CD4-positive, alpha-beta T cell (primary cell): ENCODE measurements at regions not wholly inside any gene's neighbourhood (a gene's known extent, or its start where the extent isn't known, plus 50 kb on each side); places are given as distances from the start of the nearest gene placed in this dataset.

Experiments
- ATAC-seq: fragments of 200-7000 bp; cut with Tn5 transposase; one replicate; pipeline ENCODE4 v1.10.0; 2022; ENCODE audit warnings: mild to moderate bottlenecking; ENCODE audit not compliant: poor library complexity
- CTCF ChIA-PET: fragments of 350-600 bp; sonication (Branson Sonifier 250); formaldehyde crosslinking; loops from one replicate; lab custom pipeline; 2021; ENCODE audit warnings: antibody characterized with exemption, inconsistent platforms; lab: Charles Lee
- POLR2A ChIA-PET: fragments of 350-600 bp; sonication (Branson Sonifier 250); formaldehyde crosslinking; loops from one replicate; lab custom pipeline; 2021; ENCODE audit warnings: antibody characterized with exemption, inconsistent platforms; lab: Charles Lee
- DNase-seq, 14 experiments: peaks; one replicate each; pipeline ENCODE4 v3.0.0-alpha.2; 2013 to 2020; ENCODE audit warnings: mixed read lengths in 2 of 14
- H3K27ac ChIP-seq, 2 donors: one replicate each; pipeline versions ENCODE4 v1.5.1 to v1.7.0; 2013; ENCODE audit warnings: low read length in 2 of 2, low read depth in 1 of 2, mild to moderate bottlenecking in 1 of 2
- H3K27me3 ChIP-seq, 2 experiments: 1 replicate in 1 of 2; 2 replicates in 1 of 2; pipeline versions ENCODE4 v1.6.1 to v1.7.0; 2013; ENCODE audit warnings: low read length in 2 of 2, control low read depth in 1 of 2, mild to moderate bottlenecking in 1 of 2, moderate library complexity in 1 of 2; ENCODE audit not compliant: insufficient read depth in 2 of 2, control insufficient read depth in 1 of 2
- H3K36me3 ChIP-seq: one replicate; pipeline ENCODE4 v1.6.1; 2013; ENCODE audit warnings: low read length, control low read depth; ENCODE audit not compliant: insufficient read depth
- H3K4me1 ChIP-seq: one replicate; pipeline ENCODE4 v1.6.1; 2013; ENCODE audit warnings: low read length, control low read depth; ENCODE audit not compliant: insufficient read depth
- H3K4me3 ChIP-seq: one replicate; pipeline ENCODE4 v1.5.1; 2013; ENCODE audit warnings: mild to moderate bottlenecking, low read length, moderate library complexity
- H3K9me3 ChIP-seq, 2 experiments: 1 replicate in 1 of 2; 2 replicates in 1 of 2; pipeline versions ENCODE4 v1.6.1 to v1.7.0; 2013; ENCODE audit warnings: low read length in 2 of 2, mild to moderate bottlenecking in 2 of 2, control low read depth in 1 of 2, moderate library complexity in 1 of 2; ENCODE audit not compliant: control insufficient read depth in 1 of 2, insufficient read depth in 1 of 2
- H3K27ac Mint-ChIP-seq: one replicate; pipeline ENCODE4 v1.8.0; 2020; ENCODE audit warnings: mixed read lengths
- H3K27me3 Mint-ChIP-seq: one replicate; pipeline ENCODE4 v1.8.0; 2021; ENCODE audit warnings: mixed read lengths
- H3K36me3 Mint-ChIP-seq: one replicate; pipeline ENCODE4 v1.8.0; 2021; ENCODE audit warnings: low read depth, mixed read lengths
- H3K4me1 Mint-ChIP-seq: one replicate; pipeline ENCODE4 v1.8.0; 2021; ENCODE audit warnings: low read depth, mixed read lengths
- H3K4me3 Mint-ChIP-seq: one replicate; pipeline ENCODE4 v1.8.0; 2020; ENCODE audit warnings: mild to moderate bottlenecking, mixed read lengths
- H3K9me3 Mint-ChIP-seq: one replicate; pipeline ENCODE4 v1.8.0; 2020; ENCODE audit warnings: mixed read lengths
- CTCF ChIP-seq: fragments of 200-600 bp; IDR thresholded peaks from one replicate; pipeline ENCODE4 v1.8.0; 2022; ENCODE audit warnings: antibody characterized with exemption, mild to moderate bottlenecking
- intact Hi-C, 2 experiments: fragments of 100-400 bp; cut with DNase I in 1 of 2; cut with micrococcal nuclease in 1 of 2; formaldehyde crosslinking; loops; one replicate each; pipeline versions ENCODE4 v1.15.1 to v1.9.0; 2023 to 2025; cut with DNase I, micrococcal nuclease

GRCh38 chr15:85276921-85277320, 103.5 kb upstream of the AKAP13 start:
- Mint-ChIP-seq H3K4me3 (no peak overlapping the region), H3K36me3 (no peaks in the 10 kb centered on the region), H3K27me3 (no peaks in the 10 kb centered on the region), H3K27ac (no peak overlapping the region), H3K9me3 (no peaks in the 10 kb centered on the region), H3K4me1 (no peaks in the 10 kb centered on the region)
- ChIA-PET CTCF (no interaction called here), POLR2A (no interaction called here)
- intact Hi-C loops: no loop called here
- Histone ChIP-seq H3K36me3 (no peaks in the 10 kb centered on the region), H3K27me3 (no peaks in the 10 kb centered on the region), H3K9me3 (no peaks in the 10 kb centered on the region), H3K4me1 (no peaks in the 10 kb centered on the region), H3K27ac (no peak overlapping the region), H3K4me3 (no peak overlapping the region)
- no peak for TF ChIP-seq CTCF
- no peak for ATAC-seq
- no peak for DNase-seq

GRCh38 chr15:85277847-85278370, 102.5 kb upstream of the AKAP13 start:
- no peak for TF ChIP-seq CTCF
- Histone ChIP-seq H3K9me3 (no peaks in the 10 kb centered on the region), H3K36me3 (no peaks in the 10 kb centered on the region), H3K4me1 (no peaks in the 10 kb centered on the region), H3K27ac (no peak overlapping the region), H3K4me3 (no peak overlapping the region), H3K27me3 (no peaks in the 10 kb centered on the region)
- H3K27ac Mint-ChIP-seq: no peak overlapping the region
- H3K4me1 Mint-ChIP-seq: no peaks in the 10 kb centered on the region
- ATAC-seq: no peak
- POLR2A ChIA-PET: no interaction called here
- no peak overlapping the region for H3K4me3 Mint-ChIP-seq
- CTCF ChIA-PET: no interaction called here
- no peaks in the 10 kb centered on the region for H3K27me3 Mint-ChIP-seq
- no peaks in the 10 kb centered on the region for H3K9me3 Mint-ChIP-seq
- intact Hi-C loops: no loop called here
- no peak for DNase-seq
- no peaks in the 10 kb centered on the region for H3K36me3 Mint-ChIP-seq

DNA sequence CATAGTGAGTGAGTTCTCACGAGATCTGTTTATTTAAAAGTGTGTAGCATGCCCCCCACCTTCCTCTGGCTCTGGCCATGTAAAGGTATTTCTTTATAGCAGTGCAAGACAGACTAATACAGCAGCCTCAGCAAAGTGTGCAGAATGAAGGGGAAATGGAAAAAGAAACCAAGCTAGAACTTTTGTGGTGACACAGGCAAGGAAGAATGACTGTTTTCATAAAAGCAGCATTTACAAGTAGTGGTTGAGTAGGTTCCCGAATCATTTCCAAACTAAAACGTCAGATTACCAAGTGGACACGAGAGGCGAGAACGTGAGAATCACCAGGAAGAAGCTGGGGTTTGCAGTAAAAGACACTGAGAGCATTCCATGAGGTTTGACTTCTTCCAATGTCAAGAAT, 100.2 kb upstream of the AKAP13 start:
- no peaks in the 10 kb centered on the region for H3K36me3 ChIP-seq
- no peak for ATAC-seq

More for the DNA sequence above, 100.2 kb upstream of the AKAP13 start:
- H3K9me3 Mint-ChIP-seq: no peaks in the 10 kb centered on the region
- Histone ChIP-seq H3K4me3 (no peak overlapping the region), H3K4me1 (no peaks in the 10 kb centered on the region), H3K27me3 (no peaks in the 10 kb centered on the region), H3K9me3 (no peaks in the 10 kb centered on the region), H3K27ac (no peak overlapping the region)
- DNase-seq: no peak
- H3K4me1 Mint-ChIP-seq: no peaks in the 10 kb centered on the region
- ChIA-PET POLR2A (no interaction called here), CTCF (interaction anchor here (1.0 kb wide), 1 partner anchor 16 kb away, joined by 3 read pairs; no protein-coding TSS in a partner anchor)
- intact Hi-C loops: no loop called here
- H3K4me3 Mint-ChIP-seq: no peak overlapping the region
- H3K27ac Mint-ChIP-seq: no peak overlapping the region
- no peak for TF ChIP-seq CTCF
- no peaks in the 10 kb centered on the region for H3K36me3 Mint-ChIP-seq
- H3K27me3 Mint-ChIP-seq: no peaks in the 10 kb centered on the region
